BLaER1 (cell line): ENCODE measurements at regions not wholly inside any gene's neighbourhood (a gene's known extent, or its start where the extent isn't known, plus 50 kb on each side); places are given as distances from the start of the nearest gene placed in this dataset.

Experiments used
- H3K27ac ChIP-seq: shearing (Covaris generic); formaldehyde crosslinking; 2 replicates; pipeline ENCODE4 v1.8.1; 2022
- H3K27me3 ChIP-seq: shearing (Covaris generic); formaldehyde crosslinking; 2 replicates; pipeline ENCODE4 v1.8.1; 2022
- H3K36me3 ChIP-seq: shearing (Covaris generic); formaldehyde crosslinking; 2 replicates; pipeline ENCODE4 v1.8.1; 2022
- H3K4me1 ChIP-seq: shearing (Covaris generic); formaldehyde crosslinking; 2 replicates; pipeline ENCODE4 v1.8.1; 2022
- H3K4me2 ChIP-seq: shearing (Covaris generic); formaldehyde crosslinking; 2 replicates; pipeline ENCODE4 v1.8.1; 2022
- H3K4me3 ChIP-seq: shearing (Covaris generic); formaldehyde crosslinking; 2 replicates; pipeline ENCODE4 v1.8.1; 2022
- H3K9ac ChIP-seq: shearing (Covaris generic); formaldehyde crosslinking; 2 replicates; pipeline ENCODE4 v1.8.1; 2022
- H3K9me3 ChIP-seq: shearing (Covaris generic); formaldehyde crosslinking; 2 replicates; pipeline ENCODE4 v1.8.1; 2022
- H4K20me1 ChIP-seq: shearing (Covaris generic); formaldehyde crosslinking; 2 replicates; pipeline ENCODE4 v1.8.1; 2022
- Cebpa-rat ChIP-seq: shearing (Covaris generic); IDR thresholded peaks from 2 replicates; pipeline ENCODE4 v1.8.1; 2022

GRCh38 chr6:109222848-109223247 lies 127.5 kb downstream of the CEP57L1 start:
- Histone ChIP-seq H3K27ac (no peak overlapping the region), H3K36me3 (no peaks in the 10 kb centered on the region), H4K20me1 (no peaks in the 10 kb centered on the region), H3K4me2 (no peak overlapping the region), H3K9me3 (no peaks in the 10 kb centered on the region), H3K4me3 (no peak overlapping the region), H3K9ac (no peak overlapping the region), H3K4me1 (peaks cover 11% of the 10 kb centered on the region), H3K27me3 (no peaks in the 10 kb centered on the region)
- TF ChIP-seq Cebpa-rat: no peak

GRCh38 chr6:109221543-109222195 lies 126.4 kb downstream of the CEP57L1 start:
- Histone ChIP-seq H3K4me1 (peaks cover 11% of the 10 kb centered on the region), H3K9ac (no peak overlapping the region), H3K9me3 (no peaks in the 10 kb centered on the region), H3K4me2 (no peak overlapping the region), H3K36me3 (no peaks in the 10 kb centered on the region), H4K20me1 (no peaks in the 10 kb centered on the region), H3K4me3 (no peak overlapping the region), H3K27ac (no peak overlapping the region), H3K27me3 (no peaks in the 10 kb centered on the region)
- TF ChIP-seq Cebpa-rat: no peak
